HG02840 (cell line): ENCODE measurements at regions not wholly inside any gene's neighbourhood (a gene's known extent, or its start where the extent isn't known, plus 50 kb on each side); places are given as distances from the start of the nearest gene placed in this dataset.

Experiments
- ATAC-seq: cut with Tn5 transposase; IDR thresholded peaks from one replicate; pipeline ENCODE4 v1.9.1; 2021; ENCODE audit warnings: mild to moderate bottlenecking, moderate library complexity, moderate number of reproducible peaks; ENCODE audit not compliant: unreplicated experiment, low FRiP score

- ATAC-seq: no peak
These were observed 51.3 kb downstream of the OR10H4 start for GRCh38 chr19:16000024-16000663.

- ATAC-seq: peak; percentile 62
These were observed 52.9 kb downstream of the OR10H4 start for GRCh38 chr19:16001481-16002312.

GRCh38 chr19:16002406-16003384 is 53.9 kb downstream of the OR10H4 start:
- ATAC-seq: no peak

GRCh38 chr19:16003391-16003790 is 54.6 kb downstream of the OR10H4 start:
- ATAC-seq: no peak

- ATAC-seq: no peak
These were observed 57.1 kb downstream of the OR10H4 start for GRCh38 chr19:16005925-16006324.

- no peak for ATAC-seq
These were observed 63.7 kb upstream of the TPM4 start for GRCh38 chr19:16012552-16012951.

GRCh38 chr19:16013181-16013850 is 63.0 kb upstream of the TPM4 start:
- ATAC-seq: no peak

GRCh38 chr19:16013851-16014840 is 62.1 kb upstream of the TPM4 start:
- ATAC-seq: no peak

- ATAC-seq: no peak
These were observed 61.1 kb upstream of the TPM4 start for GRCh38 chr19:16014923-16015804.

- no peak for ATAC-seq
These were observed 60.5 kb upstream of the TPM4 start for GRCh38 chr19:16015805-16016173.

- no peak for ATAC-seq
These were observed 59.8 kb upstream of the TPM4 start for GRCh38 chr19:16016226-16017137.

- ATAC-seq: no peak
These were observed 59.2 kb upstream of the TPM4 start for GRCh38 chr19:16017138-16017490.

- no peak for ATAC-seq
These were observed 58.1 kb upstream of the TPM4 start for GRCh38 chr19:16018106-16018755.

GRCh38 chr19:16018801-16019551 is 57.3 kb upstream of the TPM4 start:
- ATAC-seq: no peak

- ATAC-seq: no peak
These were observed 56.4 kb upstream of the TPM4 start for GRCh38 chr19:16019691-16020448.
